GM19467 (cell line): ENCODE measurements at regions not wholly inside any gene's neighbourhood (a gene's known extent, or its start where the extent isn't known, plus 50 kb on each side); places are given as distances from the start of the nearest gene placed in this dataset.
"Not testable (repeated sequence)": the region's sequence is repeated elsewhere in the genome, so short reads cannot be mapped to it uniquely, and the experiment has no call there.

Experiments
- ATAC-seq: cut with Tn5 transposase; IDR thresholded peaks from one replicate; pipeline ENCODE4 v1.9.1; 2021; ENCODE audit warnings: mild to moderate bottlenecking, moderate library complexity; ENCODE audit not compliant: unreplicated experiment

- ATAC-seq = no peak
Observed at GRCh38 chr7:92976931-92977330, 140.6 kb upstream of the CDK6 start.

- ATAC-seq = no peak
Observed at GRCh38 chr7:92973974-92974373, 137.6 kb upstream of the CDK6 start.

GRCh38 chr7:92973293-92973731 is 136.9 kb upstream of the CDK6 start:
- ATAC-seq = no peak

GRCh38 chr7:92972441-92972840 is 136.1 kb upstream of the CDK6 start:
- no peak for ATAC-seq

- no peak for ATAC-seq
Observed at GRCh38 chr7:92969061-92969460, 132.7 kb upstream of the CDK6 start.

GRCh38 chr7:92968502-92968901 is 132.1 kb upstream of the CDK6 start:
- no peak for ATAC-seq

- ATAC-seq = no peak
Observed at GRCh38 chr7:92967238-92967637, 130.9 kb upstream of the CDK6 start.

- no peak for ATAC-seq
Observed at GRCh38 chr7:92964141-92964540, 127.8 kb upstream of the CDK6 start.

- no peak for ATAC-seq
Observed at GRCh38 chr7:92963566-92963965, 127.2 kb upstream of the CDK6 start.

- no peak for ATAC-seq
Observed at GRCh38 chr7:92961961-92962360, 125.6 kb upstream of the CDK6 start.

GRCh38 chr7:92956575-92956974 is 120.2 kb upstream of the CDK6 start:
- no peak for ATAC-seq

GRCh38 chr7:92955081-92955480 is 118.7 kb upstream of the CDK6 start:
- ATAC-seq = no peak

GRCh38 chr7:92953657-92954056 is 117.3 kb upstream of the CDK6 start:
- ATAC-seq = no peak

GRCh38 chr7:92949748-92950147 is 113.4 kb upstream of the CDK6 start:
- no peak for ATAC-seq

- ATAC-seq = no peak
Observed at GRCh38 chr7:92945840-92946239, 109.5 kb upstream of the CDK6 start.

GRCh38 chr7:92944633-92945032 is 108.3 kb upstream of the CDK6 start:
- ATAC-seq = no peak

GRCh38 chr7:92942706-92943105 is 106.3 kb upstream of the CDK6 start:
- ATAC-seq = not testable (repeated sequence)

- no peak for ATAC-seq
Observed at GRCh38 chr7:92939666-92940360, 103.4 kb upstream of the CDK6 start.

GRCh38 chr7:92934096-92934495 is 97.7 kb upstream of the CDK6 start:
- ATAC-seq = no peak

GRCh38 chr7:92932450-92932849 is 96.1 kb upstream of the CDK6 start:
- ATAC-seq = no peak

- no peak for ATAC-seq
Observed at GRCh38 chr7:92930404-92930803, 94.0 kb upstream of the CDK6 start.

GRCh38 chr7:92926697-92927044 is 90.3 kb upstream of the CDK6 start:
- ATAC-seq = no peak
